Endothelial cell of umbilical vein (primary cell): ENCODE measurements at regions not wholly inside any gene's neighbourhood (a gene's known extent, or its start where the extent isn't known, plus 50 kb on each side); places are given as distances from the start of the nearest gene placed in this dataset.

Experiments
- BruUV-seq: library from RNA; stranded (reverse); fragments of 400-500 nt; replicated peaks from 2 replicates; lab custom pipeline; 2021; lab: Mats Ljungman, UMichigan
- CTCF ChIA-PET: fragments of 300-600, 350-600 bp; sonication (Branson Sonifier 250); formaldehyde crosslinking; loops from one replicate; lab custom pipeline; 2021; ENCODE audit warnings: antibody characterized with exemption, inconsistent platforms; lab: Charles Lee
- POLR2A ChIA-PET: fragments of 300-600, 350-600 bp; sonication (Branson Sonifier 250); formaldehyde crosslinking; loops from one replicate; lab custom pipeline; 2021; ENCODE audit warnings: antibody characterized with exemption, inconsistent platforms; lab: Charles Lee
- DNase-seq: peaks from one replicate; pipeline ENCODE4 v3.0.0-alpha.2; 2011; ENCODE audit warnings: low read depth, low spot score
- FAIRE-seq: peaks from 2 replicates; lab custom pipeline; 2011; peaks lifted over from hg19 to GRCh38; lab: Jason Lieb, UNC
- H2AFZ ChIP-seq: 2 replicates; pipeline ENCODE4 v1.6.0; 2012; ENCODE audit warnings: low read depth, low read length, control low read depth, inconsistent platforms
- H3K27ac ChIP-seq: 2 replicates; pipeline ENCODE4 v1.5.1; 2011; ENCODE audit warnings: low read depth, mild to moderate bottlenecking, control low read depth, low read length, moderate library complexity; ENCODE audit not compliant: insufficient read depth
- H3K27me3 ChIP-seq, 2 experiments: 2 replicates each; pipeline versions ENCODE4 v1.6.0 to v1.6.1; 2011; ENCODE audit warnings: low read length in 2 of 2, mixed read lengths in 1 of 2; ENCODE audit not compliant: control insufficient read depth in 2 of 2, insufficient read depth in 2 of 2
- H3K36me3 ChIP-seq, 2 experiments: 2 replicates in 1 of 2; 3 replicates in 1 of 2; pipeline ENCODE4 v1.5.1; 2011; ENCODE audit warnings: low read length in 2 of 2, mild to moderate bottlenecking in 1 of 2, moderate library complexity in 1 of 2; ENCODE audit not compliant: control insufficient read depth in 2 of 2, insufficient read depth in 2 of 2; ENCODE audit errors: extremely low read depth in 1 of 2
- H3K4me1 ChIP-seq: 3 replicates; pipeline ENCODE4 v1.5.1; 2011; ENCODE audit warnings: mild to moderate bottlenecking, low read length; ENCODE audit not compliant: control insufficient read depth, insufficient read depth; ENCODE audit errors: extremely low read depth
- H3K4me2 ChIP-seq: 2 replicates; pipeline ENCODE4 v1.6.1; 2011; ENCODE audit warnings: low read length, control low read depth, mixed read lengths; ENCODE audit not compliant: insufficient read depth
- H3K4me3 ChIP-seq, 3 experiments: fragments of 200-600 bp in 1 of 3; sonication (generic), shearing (Covaris generic) in 1 of 3; replicated peaks in 1 of 3; 2 replicates each; pipeline ENCODE4 v1.5.1; 2011 to 2016; ENCODE audit warnings: control low read depth in 3 of 3, low read length in 3 of 3, mild to moderate bottlenecking in 2 of 3, inconsistent platforms in 1 of 3, low read depth in 1 of 3, moderate library complexity in 1 of 3; ENCODE audit not compliant: insufficient read depth in 1 of 3
- H3K79me2 ChIP-seq: 2 replicates; pipeline ENCODE4 v1.6.0; 2012; ENCODE audit warnings: low read length, inconsistent platforms; ENCODE audit not compliant: control insufficient read depth, insufficient read depth
- H3K9ac ChIP-seq: replicated peaks from 2 replicates; pipeline ENCODE3; 2011; ENCODE audit warnings: low read length, control low read depth; ENCODE audit not compliant: insufficient read depth; ENCODE audit errors: extremely low read depth
- H3K9me1 ChIP-seq: replicated peaks from 3 replicates; pipeline ENCODE4 v1.6.0; 2011; ENCODE audit warnings: mild to moderate bottlenecking, low read length; ENCODE audit not compliant: control insufficient read depth, insufficient read depth; ENCODE audit errors: extremely low read depth
- H3K9me3 ChIP-seq: replicated peaks from 2 replicates; pipeline ENCODE4 v1.5.1; 2012; ENCODE audit warnings: low read length, inconsistent platforms; ENCODE audit not compliant: control insufficient read depth, insufficient read depth
- H4K20me1 ChIP-seq: replicated peaks from 2 replicates; pipeline ENCODE3; 2011; ENCODE audit warnings: mild to moderate bottlenecking, low read length; ENCODE audit not compliant: control insufficient read depth, insufficient read depth; ENCODE audit errors: extremely low read depth
- EZH2 ChIP-seq: IDR thresholded peaks from 2 replicates; pipeline ENCODE4 v1.6.1; 2012; ENCODE audit warnings: borderline replicate concordance, low read depth, mild to moderate bottlenecking, moderate library complexity, low read length, inconsistent platforms; ENCODE audit not compliant: severe bottlenecking
- FOS ChIP-seq: IDR thresholded peaks from 2 replicates; pipeline ENCODE4 v1.6.1; 2011; ENCODE audit warnings: mild to moderate bottlenecking, low read length, moderate library complexity, borderline replicate concordance; ENCODE audit not compliant: insufficient read depth
- GATA2 ChIP-seq: IDR thresholded peaks from 2 replicates; pipeline ENCODE4 v1.7.0; 2011; ENCODE audit warnings: low read depth, mild to moderate bottlenecking, moderate library complexity, mixed read lengths, low read length; ENCODE audit not compliant: insufficient read length, insufficient read depth
- JUN ChIP-seq: IDR thresholded peaks from 2 replicates; pipeline ENCODE4 v1.6.1; 2011; ENCODE audit warnings: borderline replicate concordance, low read depth; ENCODE audit not compliant: insufficient read length, insufficient read depth
- MYC ChIP-seq: IDR thresholded peaks from one replicate; pipeline ENCODE4 v1.6.1; 2011; ENCODE audit warnings: mild to moderate bottlenecking, low read depth, low read length
- POLR2A ChIP-seq: IDR thresholded peaks from 2 replicates; pipeline ENCODE4 v1.6.1; 2012; ENCODE audit warnings: low read depth, mild to moderate bottlenecking, control low read depth, low read length
- POLR2AphosphoS5 ChIP-seq: IDR thresholded peaks from 2 replicates; pipeline ENCODE4 v1.6.1; 2012; ENCODE audit warnings: low read depth, mild to moderate bottlenecking, control low read depth, low read length, moderate library complexity; ENCODE audit not compliant: insufficient read depth
- dilution Hi-C: fragments of 300-500 bp; cut with MboI; formaldehyde crosslinking; loops from one replicate; pipeline ENCODE4 v1.15.0; 2019; ENCODE audit warnings: low sequenced_read_pairs; ENCODE audit not compliant: extremely low pct_ligation_motif_present
- intact Hi-C: fragments of 100-400 bp; cut with micrococcal nuclease; formaldehyde crosslinking; loops from one replicate; pipeline ENCODE4 v1.10.0; 2022
- TF ChIP-seq, protein P1 (sequence below): IDR thresholded peaks from 2 replicates; pipeline ENCODE4 v1.6.1; 2011; ENCODE audit not compliant: insufficient read depth, insufficient read length
- TF ChIP-seq, protein P2 (sequence below), 2 donors: IDR thresholded peaks; 1 replicate in 1 of 2; 2 replicates in 1 of 2; pipeline ENCODE4 v1.5.1; 2011; ENCODE audit warnings: low read length in 2 of 2, mild to moderate bottlenecking in 2 of 2, moderate library complexity in 2 of 2, control low read depth in 1 of 2, inconsistent platforms in 1 of 2, low read depth in 1 of 2; ENCODE audit not compliant: insufficient read depth in 1 of 2; ENCODE audit errors: extremely low read depth in 1 of 2

DNA sequence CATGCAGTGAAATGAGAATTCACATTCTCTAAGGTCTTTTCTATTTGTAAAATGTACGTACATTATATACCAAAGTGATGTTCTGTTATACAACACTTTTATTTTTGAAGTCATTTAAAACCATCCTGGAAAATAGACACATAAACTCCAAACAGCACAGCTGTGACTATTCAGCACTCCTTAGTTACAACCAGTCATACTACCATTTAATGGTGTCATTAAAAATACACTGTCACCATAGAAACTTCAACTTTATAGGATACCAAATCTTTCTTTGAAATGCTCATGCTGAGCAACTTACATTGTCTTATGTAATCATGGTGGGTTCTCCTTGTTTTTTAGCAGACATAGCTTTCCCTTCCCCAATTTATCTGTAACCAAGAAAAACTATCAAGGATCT, 85.3 kb downstream of the METTL4 start:
- ChIA-PET POLR2A (no interaction called here), CTCF (no interaction called here)
- no TSS peak for BruUV-seq
- Histone ChIP-seq H3K27ac (no peak overlapping the region), H3K4me2 (no peak overlapping the region), H3K9me3 (no peaks in the 10 kb centered on the region), H2AFZ (no peak overlapping the region), H3K4me3 (no peak overlapping the region), H3K27me3 (peaks cover 1 to 6% of the 10 kb centered on the region in 2 experiments), H4K20me1 (no peaks in the 10 kb centered on the region), H3K9me1 (no peaks in the 10 kb centered on the region), H3K79me2 (no peaks in the 10 kb centered on the region), H3K4me1 (no peaks in the 10 kb centered on the region), H3K9ac (no peak overlapping the region), H3K36me3 (no peaks in the 10 kb centered on the region)
- dilution Hi-C loops (no loop called here), intact Hi-C loops (no loop called here)
- TF ChIP-seq POLR2A, result no peak
- TF ChIP-seq POLR2AphosphoS5, result no peak
- TF ChIP-seq MYC, result no peak
- TF ChIP-seq EZH2, result no peak
- TF ChIP-seq JUN, result no peak
- no peak for TF ChIP-seq FOS
- TF ChIP-seq GATA2, result no peak
- TF ChIP-seq, protein P1, sequence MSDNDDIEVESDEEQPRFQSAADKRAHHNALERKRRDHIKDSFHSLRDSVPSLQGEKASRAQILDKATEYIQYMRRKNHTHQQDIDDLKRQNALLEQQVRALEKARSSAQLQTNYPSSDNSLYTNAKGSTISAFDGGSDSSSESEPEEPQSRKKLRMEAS, result no peak
- TF ChIP-seq, protein P2, sequence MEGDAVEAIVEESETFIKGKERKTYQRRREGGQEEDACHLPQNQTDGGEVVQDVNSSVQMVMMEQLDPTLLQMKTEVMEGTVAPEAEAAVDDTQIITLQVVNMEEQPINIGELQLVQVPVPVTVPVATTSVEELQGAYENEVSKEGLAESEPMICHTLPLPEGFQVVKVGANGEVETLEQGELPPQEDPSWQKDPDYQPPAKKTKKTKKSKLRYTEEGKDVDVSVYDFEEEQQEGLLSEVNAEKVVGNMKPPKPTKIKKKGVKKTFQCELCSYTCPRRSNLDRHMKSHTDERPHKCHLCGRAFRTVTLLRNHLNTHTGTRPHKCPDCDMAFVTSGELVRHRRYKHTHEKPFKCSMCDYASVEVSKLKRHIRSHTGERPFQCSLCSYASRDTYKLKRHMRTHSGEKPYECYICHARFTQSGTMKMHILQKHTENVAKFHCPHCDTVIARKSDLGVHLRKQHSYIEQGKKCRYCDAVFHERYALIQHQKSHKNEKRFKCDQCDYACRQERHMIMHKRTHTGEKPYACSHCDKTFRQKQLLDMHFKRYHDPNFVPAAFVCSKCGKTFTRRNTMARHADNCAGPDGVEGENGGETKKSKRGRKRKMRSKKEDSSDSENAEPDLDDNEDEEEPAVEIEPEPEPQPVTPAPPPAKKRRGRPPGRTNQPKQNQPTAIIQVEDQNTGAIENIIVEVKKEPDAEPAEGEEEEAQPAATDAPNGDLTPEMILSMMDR (IDR thresholded peaks at IDR 0.05; ENCODE audit: extremely low read depth in 1 of 2, insufficient read depth in 1 of 2, low read depth in 1 of 2, low read length in 2 of 2), result no peak
- FAIRE-seq, result no peak
- no peak for DNase-seq
